ENCODE measurements at regions not wholly inside any gene's neighbourhood (a gene's known extent, or its start where the extent isn't known, plus 50 kb on each side); places are given as distances from the start of the nearest gene placed in this dataset.

DNA sequence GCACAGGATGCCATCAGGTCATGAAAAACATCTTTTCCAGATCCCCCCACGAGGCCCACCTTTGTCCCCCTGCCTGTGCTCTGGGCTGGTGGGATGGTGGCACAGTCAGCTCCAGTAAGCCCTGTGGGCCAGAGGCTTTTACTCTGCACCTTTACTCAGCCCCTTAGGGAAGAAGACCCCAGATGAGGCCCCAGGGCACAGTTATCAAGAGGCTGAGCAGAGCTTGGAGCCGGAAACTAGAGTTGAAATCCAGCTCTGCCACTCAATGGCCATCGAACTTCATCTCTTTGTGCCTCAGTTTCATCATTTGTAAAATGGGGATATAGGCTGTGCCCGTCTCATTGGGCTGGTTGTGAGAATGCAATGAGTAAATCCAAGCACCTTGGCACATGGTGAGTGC lies 81.7 kb upstream of the TOX2 start:
- 83% methylated on average over 4 of the region's 4 CpGs for WGBS (ENCODE audit: low lambda C conversion rate, missing lambda C conversion rate)

DNA sequence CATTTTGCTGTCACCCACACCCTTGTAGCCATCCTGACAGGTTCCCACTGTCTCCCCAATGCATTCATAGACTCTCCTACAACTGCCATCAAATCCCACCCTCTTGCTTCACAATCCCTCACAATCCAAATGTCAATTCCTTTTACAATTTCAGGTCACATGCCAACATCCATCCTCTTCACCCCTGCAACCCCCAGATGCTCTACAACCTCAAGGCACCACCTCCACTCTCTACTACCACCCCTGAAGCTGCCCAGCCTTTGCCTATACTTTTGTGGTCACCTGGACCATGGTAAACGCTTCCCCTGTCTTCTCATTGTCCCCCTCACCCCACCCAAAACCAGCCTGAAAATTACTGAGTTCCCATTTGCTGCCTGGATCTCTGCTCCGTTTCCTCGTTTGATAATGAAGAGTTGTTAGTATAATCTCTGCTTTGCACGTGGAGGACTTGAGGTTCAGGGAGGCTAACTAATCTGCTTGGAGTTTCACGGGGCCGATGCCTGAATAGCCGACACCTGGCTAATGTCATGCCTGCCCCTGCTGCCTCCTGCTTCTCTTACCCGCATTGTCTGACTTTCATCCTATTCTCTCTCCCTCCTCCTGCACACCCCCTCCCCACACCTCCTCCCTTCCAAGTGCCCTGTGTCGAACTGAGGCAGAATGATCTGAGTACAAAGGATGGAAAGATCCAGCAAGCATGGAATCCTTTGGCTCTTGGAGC lies 82.4 kb upstream of the TOX2 start:
- H3K27me3 ChIP-seq = no peaks in the 10 kb centered on the region
- H3K27ac ChIP-seq = no peak overlapping the region
- no peaks in the 10 kb centered on the region for H3K9me3 ChIP-seq (ENCODE audit: low read depth)
- 63% methylated on average over 9 of the region's 9 CpGs for WGBS (ENCODE audit: low lambda C conversion rate, missing lambda C conversion rate)
- H4K20me1 ChIP-seq (ENCODE audit: insufficient read depth, poor library complexity, severe bottlenecking) = no peaks in the 10 kb centered on the region
- no peak overlapping the region for H2AFZ ChIP-seq
- DNase-seq (ENCODE audit: low spot score) = no peak
- no peak overlapping the region for H3K4me2 ChIP-seq
- no peaks in the 10 kb centered on the region for H3K79me2 ChIP-seq
- H3K36me3 ChIP-seq (replicated peaks; ENCODE audit: insufficient read depth, low read depth) = no peaks in the 10 kb centered on the region
- no peak overlapping the region for H3K4me3 ChIP-seq
- H3K9me2 ChIP-seq (replicated peaks; ENCODE audit: insufficient read depth) = no peaks in the 10 kb centered on the region
- TF ChIP-seq EZH2 (IDR thresholded peaks at IDR 0.05; ENCODE audit: borderline replicate concordance) = no peak
- TF ChIP-seq EZH2phosphoT487 (IDR thresholded peaks at IDR 0.05; ENCODE audit: low read depth, severe bottlenecking, unreplicated experiment) = no peak
- TF ChIP-seq, protein P1, sequence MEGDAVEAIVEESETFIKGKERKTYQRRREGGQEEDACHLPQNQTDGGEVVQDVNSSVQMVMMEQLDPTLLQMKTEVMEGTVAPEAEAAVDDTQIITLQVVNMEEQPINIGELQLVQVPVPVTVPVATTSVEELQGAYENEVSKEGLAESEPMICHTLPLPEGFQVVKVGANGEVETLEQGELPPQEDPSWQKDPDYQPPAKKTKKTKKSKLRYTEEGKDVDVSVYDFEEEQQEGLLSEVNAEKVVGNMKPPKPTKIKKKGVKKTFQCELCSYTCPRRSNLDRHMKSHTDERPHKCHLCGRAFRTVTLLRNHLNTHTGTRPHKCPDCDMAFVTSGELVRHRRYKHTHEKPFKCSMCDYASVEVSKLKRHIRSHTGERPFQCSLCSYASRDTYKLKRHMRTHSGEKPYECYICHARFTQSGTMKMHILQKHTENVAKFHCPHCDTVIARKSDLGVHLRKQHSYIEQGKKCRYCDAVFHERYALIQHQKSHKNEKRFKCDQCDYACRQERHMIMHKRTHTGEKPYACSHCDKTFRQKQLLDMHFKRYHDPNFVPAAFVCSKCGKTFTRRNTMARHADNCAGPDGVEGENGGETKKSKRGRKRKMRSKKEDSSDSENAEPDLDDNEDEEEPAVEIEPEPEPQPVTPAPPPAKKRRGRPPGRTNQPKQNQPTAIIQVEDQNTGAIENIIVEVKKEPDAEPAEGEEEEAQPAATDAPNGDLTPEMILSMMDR (IDR thresholded peaks at IDR 0.05; ENCODE audit: poor library complexity) = no peak
- no peaks in the 10 kb centered on the region for H3K4me1 ChIP-seq (ENCODE audit: insufficient read depth)

More for the DNA sequence above, 81.7 kb upstream of the TOX2 start:
- no peaks in the 10 kb centered on the region for H4K20me1 ChIP-seq (ENCODE audit: insufficient read depth, poor library complexity, severe bottlenecking)
- no peaks in the 10 kb centered on the region for H3K9me2 ChIP-seq (replicated peaks; ENCODE audit: insufficient read depth)
- no peak overlapping the region for H3K4me2 ChIP-seq
- DNase-seq (ENCODE audit: low spot score) = no peak
- TF ChIP-seq EZH2phosphoT487 (IDR thresholded peaks at IDR 0.05; ENCODE audit: low read depth, severe bottlenecking, unreplicated experiment) = no peak
- TF ChIP-seq EZH2 (IDR thresholded peaks at IDR 0.05; ENCODE audit: borderline replicate concordance) = no peak
- TF ChIP-seq, protein P1 (IDR thresholded peaks at IDR 0.05; ENCODE audit: poor library complexity) = no peak
- no peaks in the 10 kb centered on the region for H3K79me2 ChIP-seq
- H3K9me3 ChIP-seq (ENCODE audit: low read depth) = no peaks in the 10 kb centered on the region
- no peaks in the 10 kb centered on the region for H3K4me1 ChIP-seq (ENCODE audit: insufficient read depth)
- H3K27ac ChIP-seq = no peak overlapping the region
- H3K36me3 ChIP-seq (replicated peaks; ENCODE audit: insufficient read depth, low read depth) = no peaks in the 10 kb centered on the region
- H3K4me3 ChIP-seq = no peak overlapping the region
- H2AFZ ChIP-seq = no peak overlapping the region
- H3K27me3 ChIP-seq = no peaks in the 10 kb centered on the region

GRCh38 chr20:43831481-43832065 lies 83.1 kb upstream of the TOX2 start:
- DNase-seq (ENCODE audit: low spot score) = no peak
- Histone ChIP-seq H3K27ac (no peak overlapping the region), H3K27me3 (no peaks in the 10 kb centered on the region), H3K9me3 (ENCODE audit: low read depth) (no peaks in the 10 kb centered on the region), H3K79me2 (no peaks in the 10 kb centered on the region), H3K36me3 (replicated peaks; ENCODE audit: insufficient read depth, low read depth) (no peaks in the 10 kb centered on the region), H2AFZ (no peak overlapping the region), H4K20me1 (ENCODE audit: insufficient read depth, poor library complexity, severe bottlenecking) (no peaks in the 10 kb centered on the region), H3K4me2 (no peak overlapping the region), H3K4me1 (ENCODE audit: insufficient read depth) (no peaks in the 10 kb centered on the region), H3K9me2 (replicated peaks; ENCODE audit: insufficient read depth) (no peaks in the 10 kb centered on the region), H3K4me3 (no peak overlapping the region)
- 85% methylated on average over 14 of the region's 14 CpGs for WGBS (ENCODE audit: low lambda C conversion rate, missing lambda C conversion rate)
- TF ChIP-seq, protein P1 (IDR thresholded peaks at IDR 0.05; ENCODE audit: poor library complexity) = no peak
- no peak for TF ChIP-seq EZH2phosphoT487 (IDR thresholded peaks at IDR 0.05; ENCODE audit: low read depth, severe bottlenecking, unreplicated experiment)
- TF ChIP-seq EZH2 (IDR thresholded peaks at IDR 0.05; ENCODE audit: borderline replicate concordance) = no peak
